Lower leg skin (tissue), 4 donors: ENCODE measurements at regions not wholly inside any gene's neighbourhood (a gene's known extent, or its start where the extent isn't known, plus 50 kb on each side); places are given as distances from the start of the nearest gene placed in this dataset.

ENCODE experiments used
- DNase-seq, 2 donors: peaks; one replicate each; pipeline ENCODE4 v3.0.0-alpha.2; 2019; ENCODE audit warnings: low spot score in 2 of 2
- H3K4me3 ChIP-seq: fragments of 200-600 bp; sonication (generic); 2 replicates; pipeline ENCODE4 v1.5.1; 2017; ENCODE audit warnings: mild to moderate bottlenecking, low read depth; ENCODE audit not compliant: poor library complexity, severe bottlenecking
- POLR2A ChIP-seq, 2 donors: fragments of 450-650 bp; IDR thresholded peaks; one replicate each; pipeline ENCODE4 v1.6.1; 2016 to 2017; ENCODE audit warnings: antibody characterized with exemption in 2 of 2, mild to moderate bottlenecking in 1 of 2, moderate library complexity in 1 of 2
- WGBS, 2 donors: methylation state at CpG; one replicate each; pipeline ENCODE4 v1.1.5; 2018; 5-methylcytosine and 5-hydroxymethylcytosine counted together
- intact Hi-C: fragments of 100-400 bp; cut with DNase I; formaldehyde crosslinking; loops from one replicate; pipeline ENCODE4 v1.15.0; 2023; ENCODE audit warnings: low total_unique reads
- TF ChIP-seq, protein P1 (sequence below), 3 donors: fragments of 450-650 bp; IDR thresholded peaks; one replicate each; pipeline ENCODE4 v1.5.1; 2016; ENCODE audit warnings: antibody characterized with exemption in 3 of 3, mild to moderate bottlenecking in 3 of 3, moderate library complexity in 2 of 3

DNA sequence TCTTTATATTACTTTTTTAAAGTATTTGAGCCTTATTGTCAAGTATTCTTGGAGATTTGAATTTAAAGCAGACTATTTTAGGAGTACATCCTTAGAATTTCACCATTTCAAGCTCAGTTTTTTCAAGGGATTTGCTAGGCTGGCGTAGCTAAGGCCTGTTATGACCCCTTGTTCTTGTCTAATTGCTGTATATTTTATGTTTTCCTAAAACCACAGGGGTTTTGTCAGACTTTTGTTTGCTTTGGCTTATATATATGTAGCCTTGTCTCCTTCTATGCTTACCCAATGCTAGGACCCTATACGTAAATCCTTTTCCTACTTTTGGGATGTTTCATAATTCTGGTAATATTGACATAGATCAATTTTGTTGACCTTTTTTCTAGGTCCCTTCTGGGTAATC, 147.0 kb upstream of the SYT10 start:
- no peak for TF ChIP-seq POLR2A (IDR thresholded peaks at IDR 0.05)
- TF ChIP-seq, protein P1, sequence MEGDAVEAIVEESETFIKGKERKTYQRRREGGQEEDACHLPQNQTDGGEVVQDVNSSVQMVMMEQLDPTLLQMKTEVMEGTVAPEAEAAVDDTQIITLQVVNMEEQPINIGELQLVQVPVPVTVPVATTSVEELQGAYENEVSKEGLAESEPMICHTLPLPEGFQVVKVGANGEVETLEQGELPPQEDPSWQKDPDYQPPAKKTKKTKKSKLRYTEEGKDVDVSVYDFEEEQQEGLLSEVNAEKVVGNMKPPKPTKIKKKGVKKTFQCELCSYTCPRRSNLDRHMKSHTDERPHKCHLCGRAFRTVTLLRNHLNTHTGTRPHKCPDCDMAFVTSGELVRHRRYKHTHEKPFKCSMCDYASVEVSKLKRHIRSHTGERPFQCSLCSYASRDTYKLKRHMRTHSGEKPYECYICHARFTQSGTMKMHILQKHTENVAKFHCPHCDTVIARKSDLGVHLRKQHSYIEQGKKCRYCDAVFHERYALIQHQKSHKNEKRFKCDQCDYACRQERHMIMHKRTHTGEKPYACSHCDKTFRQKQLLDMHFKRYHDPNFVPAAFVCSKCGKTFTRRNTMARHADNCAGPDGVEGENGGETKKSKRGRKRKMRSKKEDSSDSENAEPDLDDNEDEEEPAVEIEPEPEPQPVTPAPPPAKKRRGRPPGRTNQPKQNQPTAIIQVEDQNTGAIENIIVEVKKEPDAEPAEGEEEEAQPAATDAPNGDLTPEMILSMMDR (IDR thresholded peaks at IDR 0.05): no peak
- H3K4me3 ChIP-seq: no peak overlapping the region
- no peak for DNase-seq
- 63 to 76% methylated on average over 2 of the region's 2 CpGs for WGBS, 2 donors
- intact Hi-C loops: no loop called here

GRCh38 chr12:33587354-33587753, 147.7 kb upstream of the SYT10 start:
- no peak for DNase-seq
- intact Hi-C loops: no loop called here
- H3K4me3 ChIP-seq: no peak overlapping the region
- WGBS, 2 donors: 80 to 83% methylated on average over 1 of the region's 1 CpG
- TF ChIP-seq, protein P1 (IDR thresholded peaks at IDR 0.05): no peak
- no peak for TF ChIP-seq POLR2A (IDR thresholded peaks at IDR 0.05)

DNA sequence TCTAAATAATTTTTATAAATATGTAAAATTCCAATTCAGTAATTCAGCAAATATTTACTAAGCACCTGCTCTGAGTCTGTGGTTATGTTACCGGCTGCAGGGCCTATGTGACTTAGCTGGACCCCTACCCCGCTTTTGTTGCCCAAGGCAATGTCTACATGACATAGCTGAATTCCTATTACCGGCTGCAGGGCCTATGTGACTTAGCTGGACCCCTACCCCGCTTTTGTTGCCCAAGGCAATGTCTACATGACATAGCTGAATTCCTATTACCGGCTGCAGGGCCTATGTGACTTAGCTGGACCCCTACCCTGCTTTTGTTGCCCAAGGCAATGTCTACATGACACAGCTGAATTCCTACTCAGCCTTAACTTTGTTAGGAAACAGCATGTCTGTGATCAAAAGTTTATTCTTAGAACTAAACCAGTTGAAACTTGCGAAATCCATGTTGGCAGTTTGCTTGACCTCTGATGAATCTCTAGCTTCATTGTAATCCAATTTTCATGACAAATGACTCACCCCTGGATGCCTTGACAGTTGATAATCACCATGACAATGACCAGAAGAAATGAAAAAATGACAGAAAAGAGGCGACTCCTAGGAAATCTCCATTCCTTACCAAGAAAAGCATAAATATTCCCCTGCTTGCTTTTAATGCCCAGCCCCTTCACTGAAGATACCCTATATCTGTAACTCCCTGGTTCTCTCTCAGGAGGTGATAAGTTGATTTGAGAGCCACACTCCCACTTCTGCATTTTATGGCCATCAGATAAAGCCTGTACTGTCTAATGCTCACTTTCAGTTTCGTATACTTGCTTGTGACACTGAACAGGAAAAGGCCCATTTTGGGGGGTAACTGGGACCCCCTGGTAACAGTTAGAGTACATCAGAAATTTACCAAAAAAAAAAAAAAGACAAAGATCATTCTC, 148.4 kb upstream of the SYT10 start:
- TF ChIP-seq, protein P1 (IDR thresholded peaks at IDR 0.05): no peak
- no peak for TF ChIP-seq POLR2A (IDR thresholded peaks at IDR 0.05)
- no peak overlapping the region for H3K4me3 ChIP-seq
- intact Hi-C loops: no loop called here
- no peak for DNase-seq
- 45 to 62% methylated on average over 8 of the region's 8 CpGs for WGBS, 2 donors

GRCh38 chr12:33588725-33589405, 149.2 kb upstream of the SYT10 start:
- no peak for TF ChIP-seq POLR2A (IDR thresholded peaks at IDR 0.05)
- TF ChIP-seq, protein P1 (IDR thresholded peaks at IDR 0.05): no peak
- H3K4me3 ChIP-seq: no peak overlapping the region
- WGBS, 2 donors: 64 to 72% methylated on average over 4 of the region's 4 CpGs
- DNase-seq: no peak
- intact Hi-C loops: no loop called here

DNA sequence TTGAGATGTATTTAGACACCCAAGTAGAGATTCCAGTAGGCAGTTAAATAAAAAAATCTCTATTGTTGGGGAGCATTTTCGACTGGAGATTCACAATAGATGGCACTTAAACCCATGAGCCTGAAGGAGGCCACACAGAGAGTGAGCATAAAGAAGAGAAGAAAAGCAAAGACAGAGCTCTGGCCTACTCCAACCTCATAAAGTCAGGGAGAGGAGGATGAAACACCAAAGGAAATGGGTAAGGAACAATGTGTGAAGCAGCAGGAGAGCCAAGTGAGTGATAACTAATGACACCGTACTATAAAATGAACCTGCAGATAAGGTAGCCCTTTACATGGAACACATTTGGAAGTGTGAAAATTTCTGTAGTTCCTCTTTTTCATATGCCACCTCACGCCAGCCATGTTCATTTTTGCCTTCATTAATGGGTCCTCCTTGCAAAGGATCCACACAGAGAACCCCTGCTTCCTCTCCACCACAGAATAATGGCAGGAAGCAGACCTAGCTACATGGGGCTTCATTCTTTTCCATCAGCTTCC, 150.0 kb upstream of the SYT10 start:
- no peak for DNase-seq
- H3K4me3 ChIP-seq: no peak overlapping the region
- TF ChIP-seq, protein P1 (IDR thresholded peaks at IDR 0.05): no peak
- no peak for TF ChIP-seq POLR2A (IDR thresholded peaks at IDR 0.05)
- WGBS, 2 donors: 59 to 69% methylated on average over 3 of the region's 3 CpGs
- intact Hi-C loops: no loop called here
